ENCODE measurements at regions not wholly inside any gene's neighbourhood (a gene's known extent, or its start where the extent isn't known, plus 50 kb on each side); places are given as distances from the start of the nearest gene placed in this dataset.

GRCh38 chr1:29382851-29383745 is 146.8 kb downstream of the PTPRU start:
- H3K9ac ChIP-seq (ENCODE audit: control insufficient read depth, extremely low read depth, insufficient read depth, low read length) = no peak overlapping the region
- no peaks in the 10 kb centered on the region for H3K27me3 ChIP-seq (ENCODE audit: control insufficient read depth, extremely low read depth, insufficient read depth, low read length)
- dilution Hi-C loops (cut with MboI; ENCODE audit: extremely low pct_ligation_motif_present, low sequenced_read_pairs) = no loop called here
- H3K4me1 ChIP-seq (ENCODE audit: control insufficient read depth, extremely low read depth, insufficient read depth, low read length) = peaks cover 15% of the 10 kb centered on the region
- peak overlapping the region; percentile 16 for H3K4me2 ChIP-seq (ENCODE audit: control insufficient read depth, extremely low read depth, insufficient read depth, low read depth, low read length)
- H3K9me3 ChIP-seq (ENCODE audit: control insufficient read depth, low read depth, low read length) = no peaks in the 10 kb centered on the region
- no peaks in the 10 kb centered on the region for H3K36me3 ChIP-seq (ENCODE audit: control insufficient read depth in 2 of 2, extremely low read depth in 1 of 2, insufficient read depth in 2 of 2, low read length in 2 of 2)
- no peak overlapping the region for H3K27ac ChIP-seq (ENCODE audit: control insufficient read depth, insufficient read depth, low read length)
- no peak overlapping the region for H3K4me3 ChIP-seq (ENCODE audit: control insufficient read depth in 2 of 3, extremely low read depth in 1 of 3, insufficient read depth in 2 of 3, low read depth in 1 of 3, low read length in 3 of 3)
- TF ChIP-seq EZH2 (IDR thresholded peaks at IDR 0.05; ENCODE audit: low read length) = no peak
- TF ChIP-seq, protein P1, sequence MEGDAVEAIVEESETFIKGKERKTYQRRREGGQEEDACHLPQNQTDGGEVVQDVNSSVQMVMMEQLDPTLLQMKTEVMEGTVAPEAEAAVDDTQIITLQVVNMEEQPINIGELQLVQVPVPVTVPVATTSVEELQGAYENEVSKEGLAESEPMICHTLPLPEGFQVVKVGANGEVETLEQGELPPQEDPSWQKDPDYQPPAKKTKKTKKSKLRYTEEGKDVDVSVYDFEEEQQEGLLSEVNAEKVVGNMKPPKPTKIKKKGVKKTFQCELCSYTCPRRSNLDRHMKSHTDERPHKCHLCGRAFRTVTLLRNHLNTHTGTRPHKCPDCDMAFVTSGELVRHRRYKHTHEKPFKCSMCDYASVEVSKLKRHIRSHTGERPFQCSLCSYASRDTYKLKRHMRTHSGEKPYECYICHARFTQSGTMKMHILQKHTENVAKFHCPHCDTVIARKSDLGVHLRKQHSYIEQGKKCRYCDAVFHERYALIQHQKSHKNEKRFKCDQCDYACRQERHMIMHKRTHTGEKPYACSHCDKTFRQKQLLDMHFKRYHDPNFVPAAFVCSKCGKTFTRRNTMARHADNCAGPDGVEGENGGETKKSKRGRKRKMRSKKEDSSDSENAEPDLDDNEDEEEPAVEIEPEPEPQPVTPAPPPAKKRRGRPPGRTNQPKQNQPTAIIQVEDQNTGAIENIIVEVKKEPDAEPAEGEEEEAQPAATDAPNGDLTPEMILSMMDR (optimal IDR thresholded peaks at IDR 0.05 in 1 of 3, IDR thresholded peaks at IDR 0.05 in 1 of 3, conservative IDR thresholded peaks at IDR 0.05 in 1 of 3; ENCODE audit: extremely low read depth in 1 of 3, insufficient read depth in 2 of 3, low read length in 3 of 3) = no peak
- H3K9me1 ChIP-seq (ENCODE audit: control insufficient read depth, extremely low read depth, insufficient read depth, low read length) = no peaks in the 10 kb centered on the region
- H4K20me1 ChIP-seq (ENCODE audit: control insufficient read depth, extremely low read depth, insufficient read depth, low read length) = no peaks in the 10 kb centered on the region
- no peaks in the 10 kb centered on the region for H3K79me2 ChIP-seq (ENCODE audit: control insufficient read depth, insufficient read depth, low read length)
- no peak for DNase-seq (ENCODE audit: low read depth, low spot score)
- H2AFZ ChIP-seq (ENCODE audit: control insufficient read depth, low read length) = peak overlapping the region; percentile 64
- no peak for FAIRE-seq

GRCh38 chr1:29381426-29381825 is 145.1 kb downstream of the PTPRU start:
- DNase-seq (ENCODE audit: low read depth, low spot score) (no peak), FAIRE-seq (no peak)
- Histone ChIP-seq H3K27ac (ENCODE audit: control insufficient read depth, insufficient read depth, low read length) (no peak overlapping the region), H3K9ac (ENCODE audit: control insufficient read depth, extremely low read depth, insufficient read depth, low read length) (no peak overlapping the region), H3K36me3 (ENCODE audit: control insufficient read depth in 2 of 2, extremely low read depth in 1 of 2, insufficient read depth in 2 of 2, low read length in 2 of 2) (no peaks in the 10 kb centered on the region), H3K9me1 (ENCODE audit: control insufficient read depth, extremely low read depth, insufficient read depth, low read length) (no peaks in the 10 kb centered on the region), H3K9me3 (ENCODE audit: control insufficient read depth, low read depth, low read length) (no peaks in the 10 kb centered on the region), H3K79me2 (ENCODE audit: control insufficient read depth, insufficient read depth, low read length) (no peaks in the 10 kb centered on the region), H3K4me1 (ENCODE audit: control insufficient read depth, extremely low read depth, insufficient read depth, low read length) (peaks cover 15% of the 10 kb centered on the region), H3K4me3 (ENCODE audit: control insufficient read depth in 2 of 3, extremely low read depth in 1 of 3, insufficient read depth in 2 of 3, low read depth in 1 of 3, low read length in 3 of 3) (no peak overlapping the region), H4K20me1 (ENCODE audit: control insufficient read depth, extremely low read depth, insufficient read depth, low read length) (no peaks in the 10 kb centered on the region), H2AFZ (ENCODE audit: control insufficient read depth, low read length) (no peak overlapping the region), H3K27me3 (ENCODE audit: control insufficient read depth, extremely low read depth, insufficient read depth, low read length) (no peaks in the 10 kb centered on the region), H3K4me2 (ENCODE audit: control insufficient read depth, extremely low read depth, insufficient read depth, low read depth, low read length) (no peak overlapping the region)
- TF ChIP-seq, protein P1 (optimal IDR thresholded peaks at IDR 0.05 in 1 of 3, IDR thresholded peaks at IDR 0.05 in 1 of 3, conservative IDR thresholded peaks at IDR 0.05 in 1 of 3; ENCODE audit: extremely low read depth in 1 of 3, insufficient read depth in 2 of 3, low read length in 3 of 3) = no peak
- no peak for TF ChIP-seq EZH2 (IDR thresholded peaks at IDR 0.05; ENCODE audit: low read length)
- dilution Hi-C loops (cut with MboI; ENCODE audit: extremely low pct_ligation_motif_present, low sequenced_read_pairs) = no loop called here

All from keratinocyte (primary cell).